Hypothalamus (tissue), 51 donors: ENCODE measurements at regions not wholly inside any gene's neighbourhood (a gene's known extent, or its start where the extent isn't known, plus 50 kb on each side); places are given as distances from the start of the nearest gene placed in this dataset.

ENCODE experiments used
- DNase-seq, 51 donors: peaks; one replicate each; lab custom pipeline; 2025; lab: John Stamatoyannopoulos, UW

DNA sequence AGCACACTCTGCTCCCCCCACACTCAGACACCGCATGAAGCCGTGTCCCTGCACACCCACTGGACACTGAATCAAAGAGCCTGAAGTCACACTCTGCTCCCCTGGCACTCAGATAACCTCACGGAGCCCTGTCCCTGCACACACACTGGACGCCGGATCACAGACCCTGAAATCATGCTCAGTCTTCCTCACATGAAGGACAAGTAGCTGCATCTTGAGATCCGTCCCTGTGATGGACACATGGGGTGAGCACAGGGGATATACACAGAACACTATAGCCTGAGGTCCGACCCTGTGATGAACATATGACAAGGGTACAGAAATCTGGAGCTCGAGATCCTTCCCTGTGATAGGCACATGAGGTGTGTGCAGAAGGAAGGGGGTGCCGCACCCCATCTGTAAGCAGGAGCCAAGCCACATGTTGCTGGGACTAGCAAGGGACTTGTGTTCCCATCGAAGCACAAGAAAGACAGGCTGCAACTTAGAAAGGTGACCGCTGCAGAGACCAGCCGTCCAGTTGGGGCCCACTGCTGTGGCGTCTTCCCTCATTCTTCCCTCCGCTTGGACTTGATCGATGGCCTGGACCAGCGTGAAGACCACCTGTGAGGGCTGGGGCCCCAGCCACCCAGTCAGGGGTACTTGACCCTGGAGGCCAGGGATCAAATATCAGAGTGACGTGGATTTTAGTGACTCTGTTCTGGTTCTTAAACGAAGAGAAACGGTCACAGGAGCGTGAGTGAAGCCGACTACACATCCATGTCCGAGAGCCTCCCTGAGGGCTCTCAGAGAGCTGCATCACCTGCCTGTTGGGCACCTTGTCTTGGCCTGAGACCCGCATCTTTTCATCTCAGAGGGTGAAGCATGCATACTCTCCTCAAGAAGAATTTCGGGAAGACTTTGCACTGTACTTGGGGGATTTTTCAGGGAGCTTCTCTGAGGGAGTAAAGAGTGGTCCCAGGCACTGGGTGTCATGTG is 391.7 kb upstream of the SALL3 start:
- DNase-seq: no peak

DNA sequence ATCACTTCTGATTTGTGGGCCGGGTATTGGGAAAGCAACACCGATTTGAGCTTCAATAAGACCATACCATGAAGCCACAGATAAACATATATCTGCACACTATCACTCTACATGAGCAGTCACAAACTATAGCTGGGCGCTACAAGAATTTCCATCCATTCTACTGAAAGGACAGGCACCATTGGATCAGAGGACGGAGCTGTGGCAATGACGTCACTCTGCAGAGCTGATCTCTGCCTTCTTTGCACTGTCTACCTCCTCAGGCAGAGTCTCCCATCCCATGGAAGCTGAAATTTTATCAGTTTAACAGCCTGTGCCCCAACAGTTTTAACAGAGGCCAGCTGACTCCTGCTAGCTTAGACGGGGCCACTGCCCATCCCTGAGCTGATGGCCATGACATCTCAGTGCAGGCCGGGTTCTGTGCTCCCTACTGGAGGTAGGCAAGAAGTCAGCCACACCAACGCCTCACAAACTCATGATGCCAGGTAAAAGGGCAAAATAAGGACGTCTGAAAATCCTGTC is 389.6 kb upstream of the SALL3 start:
- DNase-seq: no peak

DNA sequence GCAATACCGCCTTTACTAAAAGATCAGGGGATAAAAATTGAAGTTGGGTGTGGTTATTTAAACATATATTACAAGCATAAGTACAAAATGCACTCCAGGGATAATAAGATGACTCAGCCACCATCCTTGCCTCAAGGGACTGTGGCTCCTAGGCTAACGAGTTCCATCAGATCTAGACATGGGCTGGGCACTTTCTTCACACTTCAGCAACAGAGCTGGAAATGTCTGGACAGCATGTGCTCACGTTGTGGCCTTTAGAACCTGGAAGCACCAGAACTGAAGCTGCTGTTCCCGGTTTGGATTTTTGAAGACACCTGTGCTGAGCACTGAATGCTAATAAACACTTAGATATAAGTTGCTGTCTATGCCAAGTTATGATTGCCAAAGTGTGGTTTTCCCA is 384.2 kb upstream of the SALL3 start:
- no peak for DNase-seq

DNA sequence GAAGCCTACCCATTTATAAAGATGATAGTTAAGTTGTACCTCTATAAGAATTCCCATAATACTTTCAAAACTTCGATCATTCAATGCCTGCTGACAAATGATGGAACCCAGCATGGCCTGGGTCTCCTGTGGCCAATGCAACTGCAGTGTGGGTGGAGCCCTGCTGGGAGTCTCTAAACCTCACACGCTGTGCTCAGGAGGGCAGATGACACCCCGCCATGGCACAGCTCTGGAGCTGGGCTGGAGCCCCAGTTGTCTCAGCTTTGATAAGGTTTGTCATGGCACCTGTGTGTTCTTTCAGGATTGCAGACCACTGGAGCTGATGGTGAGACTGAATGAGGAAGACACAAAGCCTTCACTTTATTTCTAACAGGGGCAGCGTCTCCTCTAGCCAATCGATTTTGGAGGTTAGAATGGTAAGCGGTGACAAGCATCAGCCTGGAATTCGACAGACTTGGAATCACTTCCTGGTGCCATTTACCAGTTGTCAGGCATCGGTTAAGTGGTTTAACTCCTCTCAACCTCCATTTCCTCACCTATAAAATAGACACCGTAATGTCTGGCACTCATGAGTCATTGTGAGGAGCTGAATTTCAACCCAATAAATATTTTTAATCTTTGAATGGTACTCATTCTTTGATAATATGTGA is 383.6 kb upstream of the SALL3 start:
- DNase-seq: no peak

DNA sequence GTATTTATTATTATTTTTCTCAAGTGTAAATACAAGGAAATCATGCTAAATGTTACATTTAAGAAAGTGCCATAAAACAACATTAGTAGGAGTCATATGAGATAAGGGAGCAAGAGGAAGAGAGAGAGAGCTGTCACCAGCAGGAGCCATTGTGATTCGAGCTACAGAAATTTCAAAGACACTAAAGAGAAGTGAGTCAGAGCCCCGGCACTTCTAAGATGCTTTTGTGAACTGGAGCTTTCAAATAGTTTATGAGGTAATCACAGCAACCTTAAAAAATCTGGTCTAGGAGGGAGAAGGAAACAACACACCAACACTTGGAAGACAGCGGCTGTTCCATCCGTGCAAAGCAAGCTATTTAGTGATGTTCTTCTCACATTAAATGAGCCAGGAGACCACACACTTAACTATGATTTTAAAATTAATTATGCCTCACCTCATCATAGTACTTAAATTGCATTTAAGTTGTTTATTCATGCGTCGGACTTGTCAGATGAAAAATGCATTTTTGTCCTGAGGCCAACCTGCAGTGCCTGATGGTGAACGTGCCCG is 382.7 kb upstream of the SALL3 start:
- DNase-seq: no peak

DNA sequence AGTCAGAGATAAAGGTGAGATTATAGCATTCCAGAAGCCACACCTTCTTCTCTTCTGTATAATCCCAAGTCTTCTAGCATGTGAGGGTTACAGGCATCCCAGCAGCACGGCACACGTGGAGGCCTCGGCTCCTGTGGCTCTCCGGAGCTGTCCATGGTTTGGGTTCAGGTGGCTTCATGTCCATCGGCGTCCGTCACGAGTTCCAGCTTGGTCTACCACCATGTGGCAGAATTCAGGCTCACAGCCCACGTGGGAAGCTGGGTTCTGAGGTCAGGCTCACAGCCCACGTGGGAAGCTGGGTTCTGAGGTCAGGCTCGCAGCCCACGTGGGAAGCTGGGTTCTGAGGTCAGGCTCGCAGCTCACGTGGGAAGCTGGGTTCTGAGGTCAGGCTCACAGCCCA is 378.3 kb upstream of the SALL3 start:
- no peak for DNase-seq

DNA sequence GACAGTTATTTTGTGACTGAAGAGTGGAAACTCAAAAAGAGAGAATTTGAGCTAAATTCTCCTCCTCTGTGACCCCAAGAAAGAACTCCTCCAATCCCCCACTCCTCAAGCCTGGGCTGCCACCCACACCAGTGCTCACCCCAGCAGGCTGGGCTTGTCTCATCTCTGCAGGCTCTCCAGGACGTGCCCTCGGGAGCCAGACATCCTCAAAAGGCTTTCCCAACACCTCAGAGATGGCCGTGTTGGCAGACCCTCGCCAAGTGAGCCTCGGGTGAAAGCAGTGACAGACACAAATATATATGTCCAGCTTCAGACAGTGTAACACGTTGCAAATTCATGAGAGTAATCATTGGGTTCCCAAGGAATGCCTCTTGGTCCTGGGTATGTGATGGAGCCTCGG is 377.7 kb upstream of the SALL3 start:
- no peak for DNase-seq

DNA sequence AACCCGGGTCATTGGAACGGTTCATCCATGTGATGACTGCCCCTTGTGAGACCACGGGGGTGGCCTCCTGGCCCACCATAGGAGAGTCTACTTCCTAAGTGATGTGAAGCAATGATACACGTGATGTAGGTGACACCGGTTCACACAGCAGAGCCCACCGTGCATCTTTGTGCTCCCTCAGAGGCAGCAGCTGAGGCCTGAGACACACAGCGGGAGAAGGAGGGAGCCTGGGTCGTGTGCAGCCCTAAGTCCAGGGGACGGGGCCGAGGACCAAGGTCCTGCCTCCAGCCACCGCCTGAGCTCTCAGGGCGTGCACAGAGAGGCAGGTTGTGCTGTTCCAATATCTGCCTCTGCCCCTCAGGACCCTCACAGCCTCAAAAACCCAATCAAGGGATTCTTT is 377.2 kb upstream of the SALL3 start:
- DNase-seq: no peak

DNA sequence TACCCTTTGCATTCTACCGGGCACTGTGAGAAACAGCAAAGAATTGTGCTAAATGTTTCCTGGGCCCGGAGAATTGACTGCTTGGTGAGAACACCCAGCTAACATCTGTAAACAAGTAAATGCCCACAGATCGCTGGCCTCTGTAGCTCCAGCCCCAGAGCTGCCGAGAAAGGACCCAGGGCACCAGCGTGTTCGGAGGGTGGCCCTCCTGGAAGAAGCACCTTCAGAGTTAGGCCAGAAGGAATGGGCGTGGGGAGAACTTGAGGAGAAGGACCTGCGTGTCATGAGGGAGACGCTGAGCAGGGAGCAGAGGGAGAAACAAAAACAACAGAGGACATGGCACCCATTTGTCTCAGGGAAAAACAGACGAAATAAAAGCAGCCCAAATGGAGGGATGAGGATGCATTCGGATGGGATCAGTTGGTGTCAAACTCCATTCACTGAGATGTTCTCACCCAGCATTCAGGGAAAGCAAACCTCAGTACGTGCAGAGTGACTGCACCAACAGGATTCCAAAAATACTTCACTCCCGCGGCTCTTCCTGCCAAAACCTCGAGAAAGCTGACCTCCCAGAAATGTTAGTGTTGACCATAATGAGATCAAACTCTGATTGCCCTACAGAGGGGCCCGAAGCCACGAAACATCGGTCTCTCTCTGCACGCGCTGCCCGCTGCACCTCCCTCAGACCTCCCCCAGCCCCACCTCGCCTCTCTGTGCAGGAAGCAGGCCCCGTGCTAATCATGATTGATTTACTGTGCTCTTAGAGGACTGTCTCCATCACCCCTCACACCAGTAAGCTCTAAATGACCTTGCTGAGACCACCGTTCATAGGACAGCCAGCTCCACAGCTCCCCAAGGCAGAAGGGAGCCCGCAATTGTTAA is 376.3 kb upstream of the SALL3 start:
- DNase-seq: no peak

DNA sequence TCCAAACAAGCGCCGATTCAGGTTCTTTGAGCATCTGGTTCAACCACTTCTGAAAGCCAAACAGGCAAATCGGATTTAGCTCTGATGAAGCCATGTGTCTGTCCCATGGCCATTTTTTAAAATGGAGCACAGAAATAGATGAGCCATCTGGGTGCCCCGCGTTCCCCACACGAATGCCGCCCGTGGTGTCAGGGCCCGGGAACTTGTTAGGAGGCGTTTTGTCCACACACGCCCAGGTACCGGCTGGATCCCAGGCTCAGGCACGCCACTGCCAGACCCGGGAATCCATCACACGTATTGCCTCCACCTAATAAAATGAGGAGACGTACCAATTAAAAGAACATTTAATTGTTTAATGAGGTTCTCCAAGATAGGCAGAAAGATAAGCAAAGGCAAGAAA is 374.4 kb upstream of the SALL3 start:
- no peak for DNase-seq

DNA sequence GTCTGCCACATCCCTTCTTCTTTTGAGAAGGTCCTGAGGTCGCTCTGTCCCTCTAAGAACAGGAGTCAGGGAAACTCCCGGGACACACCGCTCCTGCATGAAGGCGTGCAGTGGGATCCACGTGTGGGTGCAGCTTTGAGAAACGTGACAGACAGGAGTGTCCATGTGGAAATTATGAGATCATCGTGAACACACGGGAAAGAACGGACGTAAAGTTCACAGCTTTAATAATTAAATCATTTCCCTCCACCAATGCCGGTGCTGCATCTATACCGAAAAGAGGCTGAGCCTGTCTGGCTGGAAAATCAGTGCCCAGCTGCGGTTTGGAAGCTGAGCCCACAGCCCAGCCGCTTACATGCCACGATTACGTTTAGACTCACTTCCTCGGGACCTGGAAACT is 372.4 kb upstream of the SALL3 start:
- DNase-seq: no peak

DNA sequence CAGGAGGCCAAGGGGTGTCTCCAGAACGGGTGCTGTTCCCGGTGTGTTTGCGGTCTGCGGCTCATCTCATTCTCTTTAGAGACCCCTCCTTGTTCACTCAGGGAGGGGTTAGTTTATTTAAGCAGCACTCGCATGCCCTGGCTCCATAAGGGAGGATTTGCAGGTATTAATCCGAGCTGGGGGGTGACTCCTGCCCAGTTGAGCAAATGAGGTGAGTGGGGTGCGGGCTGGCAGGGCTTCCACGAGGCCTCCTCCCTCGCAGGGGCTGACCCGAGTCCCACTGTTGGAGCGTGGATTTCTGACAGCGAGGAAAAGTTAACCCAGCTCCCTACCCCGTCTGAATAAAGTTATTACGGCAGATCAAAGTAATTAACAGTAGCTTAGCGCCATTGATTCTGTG is 371.8 kb upstream of the SALL3 start:
- no peak for DNase-seq

DNA sequence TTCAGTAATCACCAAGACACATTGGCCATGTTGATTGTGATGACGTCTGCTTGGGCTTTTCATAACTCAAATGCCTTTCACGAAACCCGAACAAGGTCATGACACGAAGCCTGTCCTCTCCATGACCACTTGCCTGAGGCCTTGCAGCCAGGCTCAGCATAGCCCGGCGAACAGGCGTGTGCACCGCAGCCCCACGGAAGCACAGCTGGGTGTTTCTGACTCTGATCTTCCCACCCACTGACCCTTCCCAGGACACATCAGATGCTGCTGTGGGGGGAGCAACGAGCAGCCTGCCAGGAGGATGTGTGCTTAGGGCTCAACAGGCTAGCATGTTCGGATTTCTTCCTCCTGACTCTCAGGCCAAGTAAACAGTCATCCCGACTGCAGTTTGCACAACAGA is 369.4 kb upstream of the SALL3 start:
- DNase-seq: no peak

DNA sequence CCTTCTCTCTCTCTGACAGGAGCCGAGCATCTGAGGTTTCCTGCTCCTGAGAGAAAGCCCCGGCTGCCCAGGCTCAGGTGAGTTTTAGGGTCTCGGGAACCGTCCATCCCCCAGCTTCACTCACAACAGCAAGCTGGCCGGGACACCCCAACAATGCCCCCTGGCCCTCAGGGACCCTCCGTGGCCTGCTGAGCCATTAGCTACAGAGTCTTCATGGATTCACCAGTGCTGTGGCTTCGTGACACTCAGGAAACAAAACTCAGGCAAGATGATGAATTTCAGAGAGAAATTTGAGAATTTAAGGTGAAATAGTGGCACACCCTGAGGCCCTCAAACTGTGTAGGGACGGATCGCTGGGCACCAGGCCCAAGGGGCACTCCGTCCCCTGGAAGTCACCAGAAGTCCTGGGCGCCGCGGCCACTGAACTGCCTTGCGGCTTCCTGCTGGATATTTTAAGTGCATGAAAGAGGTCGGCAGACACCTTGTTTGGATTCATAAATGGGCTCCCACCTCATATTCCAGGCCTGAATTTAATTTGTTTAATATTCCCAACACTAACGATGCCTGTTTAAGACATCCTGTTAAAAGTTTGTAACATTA is 368.3 kb upstream of the SALL3 start:
- DNase-seq: no peak

DNA sequence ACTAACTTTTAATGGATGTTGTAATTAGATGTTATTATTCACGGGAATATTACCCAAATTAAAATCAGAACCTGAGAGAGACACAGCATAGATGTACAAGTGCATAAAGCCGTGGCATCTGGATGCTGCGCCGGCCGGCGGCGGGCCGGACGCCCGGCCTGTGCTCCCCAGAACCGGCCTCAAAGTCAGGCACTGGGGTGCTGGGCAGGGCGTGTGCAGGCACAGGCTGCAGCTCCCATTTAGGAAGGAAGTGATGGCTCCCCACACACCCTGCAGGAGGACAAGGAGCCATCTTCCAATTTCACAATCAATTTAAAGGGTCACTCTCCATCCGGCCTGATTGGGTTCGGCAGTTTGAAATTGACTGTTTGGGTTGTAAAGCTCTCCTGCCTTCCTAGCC is 367.7 kb upstream of the SALL3 start:
- peak in 1 of 51 donors; percentile 7 for DNase-seq

DNA sequence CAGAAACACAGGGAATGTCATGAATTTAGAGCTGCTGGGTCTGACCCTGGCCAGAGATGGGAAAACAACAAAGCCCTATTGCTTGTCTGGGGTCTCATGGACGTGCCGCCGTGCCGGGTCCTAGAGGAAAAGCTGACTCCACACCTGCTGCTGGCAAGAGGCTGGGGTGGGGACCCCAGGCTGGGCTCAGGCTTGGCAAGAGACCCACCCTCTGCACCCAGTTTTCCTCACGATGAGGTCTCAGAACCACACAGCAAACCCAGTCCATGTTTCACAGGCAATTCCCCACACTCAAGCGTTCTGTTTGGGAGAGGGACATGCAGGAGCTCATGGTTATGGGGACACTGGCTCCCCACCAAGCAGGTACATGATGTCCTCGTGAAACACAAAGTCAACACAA is 367.3 kb upstream of the SALL3 start:
- DNase-seq: no peak

DNA sequence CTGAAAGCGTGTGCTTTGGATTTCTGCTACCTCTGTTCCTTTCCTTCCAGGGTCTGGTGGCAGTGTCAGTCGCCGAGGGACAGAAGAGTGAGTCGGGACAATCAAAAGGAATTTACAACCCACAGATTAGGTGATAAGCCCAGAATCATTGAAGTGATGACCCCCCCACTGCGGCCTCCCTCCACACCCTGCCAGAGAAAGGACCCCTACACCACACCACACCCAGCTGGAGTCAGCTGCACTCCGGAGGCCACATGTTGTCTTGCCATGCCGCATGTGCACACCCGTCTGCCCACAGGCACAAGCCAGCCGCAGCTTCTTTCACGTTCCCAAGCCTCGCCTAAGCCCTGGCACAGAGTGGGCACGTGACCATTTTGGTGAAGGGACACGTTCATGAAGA is 366.8 kb upstream of the SALL3 start:
- DNase-seq: no peak

DNA sequence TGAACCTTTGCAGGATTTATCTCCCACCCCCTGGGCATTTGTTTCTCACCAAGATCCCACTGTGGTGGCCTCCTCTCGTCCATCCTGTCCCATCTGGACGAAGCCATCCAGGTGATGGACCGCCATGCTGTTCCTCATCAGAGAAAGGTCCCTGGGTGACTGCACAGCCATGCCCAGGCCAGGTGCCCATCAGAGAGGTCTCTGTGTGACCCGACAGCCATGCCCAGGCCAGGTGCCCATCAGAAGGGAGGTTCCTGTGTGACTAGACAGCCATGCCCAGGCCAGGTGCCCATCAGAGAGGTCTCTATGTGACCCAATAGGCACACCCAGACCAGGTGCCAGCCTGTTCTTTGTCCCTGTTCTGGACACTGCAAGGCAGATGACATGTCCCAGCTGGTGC is 360.9 kb upstream of the SALL3 start:
- DNase-seq: no peak

DNA sequence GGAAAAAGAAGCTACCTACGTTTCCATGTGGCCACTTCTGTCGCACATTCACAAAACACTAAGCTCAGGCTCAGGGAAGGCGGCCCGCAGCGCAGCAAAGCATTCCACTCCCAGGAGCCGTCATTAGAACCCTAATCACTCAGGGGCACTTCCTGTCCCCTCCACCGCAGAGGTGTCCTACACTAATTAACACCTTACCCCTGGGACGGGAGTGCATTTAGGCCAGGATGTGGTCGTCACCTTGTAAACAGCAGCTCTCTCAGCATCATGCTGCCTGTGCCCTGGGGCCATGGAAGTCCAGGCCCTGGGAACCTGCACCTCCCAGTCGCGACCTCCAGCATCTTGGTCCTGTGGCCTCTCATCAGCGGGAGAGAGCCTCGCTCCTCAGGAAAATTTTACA is 359.8 kb upstream of the SALL3 start:
- no peak for DNase-seq

DNA sequence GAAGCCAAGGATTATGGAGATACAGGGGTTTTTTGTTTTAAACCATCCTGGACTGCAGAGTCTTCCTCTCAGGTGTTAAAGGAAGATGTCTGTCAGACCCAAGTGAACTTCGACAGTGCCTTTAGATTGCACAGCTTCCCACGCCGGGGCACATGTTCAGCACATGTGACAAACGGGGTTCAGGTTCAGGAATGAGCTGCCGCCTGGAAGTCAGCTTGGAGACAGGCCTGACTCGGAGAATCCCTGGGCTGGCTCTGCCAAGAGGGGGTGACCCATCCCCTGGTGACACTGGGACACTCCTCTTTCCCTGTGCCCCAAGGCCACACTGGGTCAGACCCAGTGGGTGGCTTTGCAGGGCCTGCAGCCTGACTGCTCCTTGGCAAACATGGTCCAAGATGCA is 359.3 kb upstream of the SALL3 start:
- no peak for DNase-seq
